Gastroesophageal sphincter (tissue), 3 donors: ENCODE measurements at regions not wholly inside any gene's neighbourhood (a gene's known extent, or its start where the extent isn't known, plus 50 kb on each side); places are given as distances from the start of the nearest gene placed in this dataset.

Experiments used
- EP300 ChIP-seq: sonication (generic); formaldehyde crosslinking; IDR thresholded peaks from one replicate; pipeline ENCODE4 v1.6.1; 2017; ENCODE audit warnings: antibody characterized with exemption, mild to moderate bottlenecking
- POLR2A ChIP-seq, 2 donors: fragments of 450-650 bp; IDR thresholded peaks; one replicate each; pipeline ENCODE4 v1.6.1; 2017; ENCODE audit warnings: antibody characterized with exemption in 2 of 2, mild to moderate bottlenecking in 2 of 2, moderate library complexity in 1 of 2
- POLR2AphosphoS5 ChIP-seq: sonication (generic); formaldehyde crosslinking; IDR thresholded peaks from one replicate; pipeline ENCODE4 v1.6.1; 2017; ENCODE audit warnings: antibody characterized with exemption
- TF ChIP-seq, protein P1 (sequence below), 4 experiments: fragments of 200-600 bp in 2 of 4; fragments of 450-650 bp in 2 of 4; sonication (generic) in 1 of 4; IDR thresholded peaks; one replicate each; pipeline ENCODE4 v1.5.1; 2017 to 2019; ENCODE audit warnings: antibody characterized with exemption in 4 of 4, mild to moderate bottlenecking in 2 of 4, moderate library complexity in 2 of 4

DNA sequence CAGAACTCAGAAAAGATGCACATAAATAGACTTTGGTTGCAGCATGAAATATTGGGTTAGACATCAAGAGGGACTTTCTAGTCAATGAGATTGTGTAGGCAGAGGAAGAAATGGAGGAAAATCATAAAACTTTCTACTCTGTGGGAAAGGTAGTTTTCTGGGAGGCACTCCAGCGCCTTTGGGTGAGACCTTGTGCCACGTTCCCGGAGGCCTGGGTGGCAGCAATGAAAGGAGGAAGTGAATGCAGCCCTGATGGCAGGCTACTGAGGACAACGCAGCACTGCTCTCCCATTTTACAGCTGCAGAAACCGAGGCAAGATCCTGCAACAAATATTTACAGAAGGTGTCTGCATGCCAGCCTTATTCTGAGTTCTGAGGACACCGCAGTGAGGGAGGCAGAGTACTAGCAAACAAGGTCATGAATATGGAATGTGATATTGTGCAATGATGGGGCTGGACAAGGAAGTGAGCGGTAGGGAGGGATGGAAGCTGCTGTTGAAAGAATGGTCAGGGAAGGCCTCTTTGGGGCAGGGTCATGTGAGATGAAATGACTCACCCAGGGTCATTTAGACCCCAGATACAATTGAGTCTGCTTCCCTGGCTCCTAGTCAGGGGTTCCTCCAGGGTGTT, 159.1 kb downstream of the TFAP2C start:
- TF ChIP-seq, protein P1, sequence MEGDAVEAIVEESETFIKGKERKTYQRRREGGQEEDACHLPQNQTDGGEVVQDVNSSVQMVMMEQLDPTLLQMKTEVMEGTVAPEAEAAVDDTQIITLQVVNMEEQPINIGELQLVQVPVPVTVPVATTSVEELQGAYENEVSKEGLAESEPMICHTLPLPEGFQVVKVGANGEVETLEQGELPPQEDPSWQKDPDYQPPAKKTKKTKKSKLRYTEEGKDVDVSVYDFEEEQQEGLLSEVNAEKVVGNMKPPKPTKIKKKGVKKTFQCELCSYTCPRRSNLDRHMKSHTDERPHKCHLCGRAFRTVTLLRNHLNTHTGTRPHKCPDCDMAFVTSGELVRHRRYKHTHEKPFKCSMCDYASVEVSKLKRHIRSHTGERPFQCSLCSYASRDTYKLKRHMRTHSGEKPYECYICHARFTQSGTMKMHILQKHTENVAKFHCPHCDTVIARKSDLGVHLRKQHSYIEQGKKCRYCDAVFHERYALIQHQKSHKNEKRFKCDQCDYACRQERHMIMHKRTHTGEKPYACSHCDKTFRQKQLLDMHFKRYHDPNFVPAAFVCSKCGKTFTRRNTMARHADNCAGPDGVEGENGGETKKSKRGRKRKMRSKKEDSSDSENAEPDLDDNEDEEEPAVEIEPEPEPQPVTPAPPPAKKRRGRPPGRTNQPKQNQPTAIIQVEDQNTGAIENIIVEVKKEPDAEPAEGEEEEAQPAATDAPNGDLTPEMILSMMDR (IDR thresholded peaks at IDR 0.05), result no peak
- TF ChIP-seq POLR2AphosphoS5, result no peak
- no peak for TF ChIP-seq POLR2A (IDR thresholded peaks at IDR 0.05)
- TF ChIP-seq EP300, result no peak
